SK-N-SH treated with all-trans-retinoic acid at 6 μM for 48 hours (cell line): ENCODE measurements at regions not wholly inside any gene's neighbourhood (a gene's known extent, or its start where the extent isn't known, plus 50 kb on each side); places are given as distances from the start of the nearest gene placed in this dataset.

Experiments used
- ATAC-seq: fragments of 200-7000 bp; cut with Tn5 transposase; 3 replicates; pipeline ENCODE4 v1.9.1; 2020; ENCODE audit warnings: mild to moderate bottlenecking, moderate library complexity
- ARNTL ChIP-seq: fragments of 450-650 bp; formaldehyde crosslinking; IDR thresholded peaks from 2 replicates; pipeline ENCODE4 v1.5.0; 2020; ENCODE audit warnings: low read depth, mild to moderate bottlenecking, moderate library complexity, borderline replicate concordance
- BACH2 ChIP-seq: fragments of 250-450 bp; sonication (Bioruptor Pico); IDR thresholded peaks from 2 replicates; pipeline ENCODE4 v1.9.0; 2021; ENCODE audit warnings: mild to moderate bottlenecking, borderline replicate concordance
- CSDC2 ChIP-seq: fragments of 250-450 bp; sonication (Bioruptor Pico); IDR thresholded peaks from 2 replicates; pipeline ENCODE4 v1.5.0; 2020; ENCODE audit warnings: mild to moderate bottlenecking, moderate library complexity
- ESRRG ChIP-seq: fragments of 250-450 bp; sonication (Bioruptor Pico); IDR thresholded peaks from 2 replicates; pipeline ENCODE4 v1.6.1; 2021; ENCODE audit warnings: mild to moderate bottlenecking
- GLIS3 ChIP-seq: fragments of 250-450 bp; sonication (Bioruptor Pico); IDR thresholded peaks from 2 replicates; pipeline ENCODE4 v1.5.0; 2020; ENCODE audit warnings: mild to moderate bottlenecking, moderate library complexity
- ISL1 ChIP-seq: fragments of 250-450 bp; sonication (Bioruptor Pico); IDR thresholded peaks from 2 replicates; pipeline ENCODE4 v2.1.2; 2022; ENCODE audit warnings: mild to moderate bottlenecking, moderate library complexity
- OSR1 ChIP-seq: fragments of 250-450 bp; sonication (Bioruptor Pico); IDR thresholded peaks from 2 replicates; pipeline ENCODE4 v1.8.0; 2022; ENCODE audit warnings: moderate library complexity, mild to moderate bottlenecking, inconsistent platforms
- PPARA ChIP-seq: fragments of 250-450 bp; sonication (Bioruptor Pico); IDR thresholded peaks from 2 replicates; pipeline ENCODE4 v1.5.0; 2020; ENCODE audit warnings: mild to moderate bottlenecking, borderline replicate concordance
- RARB ChIP-seq: fragments of 250-450 bp; sonication (Bioruptor Pico); IDR thresholded peaks from 2 replicates; pipeline ENCODE4 v1.8.0; 2021; ENCODE audit warnings: mild to moderate bottlenecking, moderate library complexity
- SNAI2 ChIP-seq: fragments of 250-450 bp; sonication (Bioruptor Pico); IDR thresholded peaks from 2 replicates; pipeline ENCODE4 v1.5.0; 2020; ENCODE audit warnings: mild to moderate bottlenecking, moderate library complexity
- TCF4 ChIP-seq: fragments of 250-450 bp; sonication (Bioruptor Pico); IDR thresholded peaks from 2 replicates; pipeline ENCODE4 v1.8.0; 2021; ENCODE audit warnings: mild to moderate bottlenecking, moderate library complexity, borderline replicate concordance
- TSHZ2 ChIP-seq: fragments of 250-450 bp; sonication (Bioruptor Pico); IDR thresholded peaks from 2 replicates; pipeline ENCODE4 v1.5.0; 2020; ENCODE audit warnings: mild to moderate bottlenecking, moderate library complexity
- ZC3H10 ChIP-seq: fragments of 250-450 bp; sonication (Bioruptor Pico); IDR thresholded peaks from 2 replicates; pipeline ENCODE4 v1.5.1; 2021; ENCODE audit warnings: mild to moderate bottlenecking, moderate library complexity
- ZFP3 ChIP-seq: fragments of 250-450 bp; sonication (Bioruptor Pico); IDR thresholded peaks from 2 replicates; pipeline ENCODE4 v1.5.0; 2020; ENCODE audit warnings: mild to moderate bottlenecking, moderate library complexity
- ZNF565 ChIP-seq: fragments of 450-650 bp; formaldehyde crosslinking; conservative IDR thresholded peaks from 2 replicates; pipeline ENCODE4 v1.5.0; 2020; ENCODE audit warnings: low read depth, mild to moderate bottlenecking, moderate library complexity
- ZNF70 ChIP-seq: fragments of 450-650 bp; formaldehyde crosslinking; IDR thresholded peaks from 2 replicates; pipeline ENCODE4 v1.5.0; 2020; ENCODE audit warnings: mild to moderate bottlenecking, moderate library complexity
- ZNF8 ChIP-seq: fragments of 450-650 bp; formaldehyde crosslinking; IDR thresholded peaks from 2 replicates; pipeline ENCODE4 v1.5.0; 2020; ENCODE audit warnings: mild to moderate bottlenecking, moderate library complexity
- TF ChIP-seq, protein P1 (sequence below): fragments of 250-450 bp; sonication (Bioruptor Pico); IDR thresholded peaks from 2 replicates; pipeline ENCODE4 v1.5.1; 2020; ENCODE audit warnings: low read depth, mild to moderate bottlenecking, moderate library complexity
- TF ChIP-seq, protein P2 (sequence below): fragments of 250-450 bp; sonication (Bioruptor Pico); IDR thresholded peaks from 2 replicates; pipeline ENCODE4 v1.8.0; 2020; ENCODE audit warnings: mild to moderate bottlenecking, moderate library complexity, borderline replicate concordance

DNA sequence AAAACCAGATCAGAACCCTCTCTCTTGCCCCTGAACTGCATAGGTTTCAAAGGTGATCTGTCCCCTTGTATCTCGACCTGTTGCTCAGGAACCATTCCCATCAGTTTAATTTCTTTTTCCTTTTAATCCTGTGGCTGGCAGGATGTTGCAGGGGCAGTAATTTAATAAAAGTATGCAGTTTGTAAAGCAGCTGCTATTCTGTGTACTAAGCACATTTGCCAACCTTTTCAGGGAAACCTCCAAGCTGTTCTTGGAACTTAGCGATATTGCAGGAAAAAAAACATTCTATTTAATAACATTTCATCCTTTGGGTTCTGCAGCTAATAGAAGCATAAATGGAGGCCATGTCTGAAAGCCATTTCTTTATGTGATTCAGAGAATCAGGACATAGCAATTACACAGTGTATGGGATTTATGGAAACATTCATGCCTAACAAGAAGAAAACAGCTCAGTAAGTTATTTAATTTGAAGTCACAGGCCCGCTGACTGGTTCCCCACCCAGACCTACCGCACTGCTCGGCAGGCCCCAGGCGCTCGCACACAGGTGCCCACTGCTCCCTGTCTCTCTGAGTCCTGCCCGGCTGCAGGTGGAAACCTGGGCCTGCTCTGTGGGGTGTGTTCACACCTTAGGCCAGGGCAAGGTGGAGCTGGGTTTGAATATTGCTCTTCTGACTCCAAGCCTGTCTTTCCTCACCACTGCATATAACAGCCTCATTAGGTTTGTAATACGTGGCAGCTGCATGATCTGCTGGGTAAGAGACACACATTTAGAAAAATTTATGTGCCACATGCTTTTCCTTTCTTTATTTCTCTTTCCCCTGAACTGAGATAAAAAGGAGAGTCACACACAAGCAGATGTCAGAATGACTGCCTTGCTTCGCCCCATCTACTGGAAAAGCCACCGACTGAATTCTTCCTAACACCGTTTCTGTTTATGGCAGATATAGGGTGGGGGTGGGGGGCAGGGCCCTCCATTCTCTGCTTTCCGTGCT, 119.7 kb downstream of the SLC25A47 start:
- peak; percentile 4; the same call in 1 of the 3 replicates for ATAC-seq
- 0 out of 2 replicates have a peak, but pooled peaks have one; percentile 24 for TF ChIP-seq TSHZ2
- no peak for TF ChIP-seq ZNF70 (CRISPR knock-in tag)
- 0 out of 2 replicates have a peak, but pooled peaks have one; percentile 29 for TF ChIP-seq TCF4

DNA sequence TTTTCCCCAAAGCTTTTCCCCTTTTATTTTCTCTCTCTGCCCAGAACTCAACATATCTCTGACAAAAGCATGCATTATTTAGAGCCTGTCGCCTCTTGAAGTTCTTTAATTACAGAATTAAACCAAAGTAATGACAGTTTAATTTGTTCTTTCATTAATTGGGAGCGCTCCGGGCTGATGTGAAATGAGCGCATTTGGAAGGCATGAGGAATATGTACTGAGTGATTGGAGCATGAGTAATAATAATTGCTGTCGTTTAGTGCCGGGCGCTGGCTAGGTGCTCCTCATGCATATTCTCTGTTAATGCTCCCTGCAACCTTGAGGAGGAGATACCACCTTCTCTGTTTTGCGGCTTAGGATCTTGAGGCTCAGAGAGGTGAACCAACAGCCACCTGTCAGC, 120.5 kb downstream of the SLC25A47 start:
- ATAC-seq: peak; percentile 55
- TF ChIP-seq CSDC2 (no peak), ZNF8 (CRISPR knock-in tag) (no peak), ZC3H10 (CRISPR knock-in tag) (no peak)

DNA sequence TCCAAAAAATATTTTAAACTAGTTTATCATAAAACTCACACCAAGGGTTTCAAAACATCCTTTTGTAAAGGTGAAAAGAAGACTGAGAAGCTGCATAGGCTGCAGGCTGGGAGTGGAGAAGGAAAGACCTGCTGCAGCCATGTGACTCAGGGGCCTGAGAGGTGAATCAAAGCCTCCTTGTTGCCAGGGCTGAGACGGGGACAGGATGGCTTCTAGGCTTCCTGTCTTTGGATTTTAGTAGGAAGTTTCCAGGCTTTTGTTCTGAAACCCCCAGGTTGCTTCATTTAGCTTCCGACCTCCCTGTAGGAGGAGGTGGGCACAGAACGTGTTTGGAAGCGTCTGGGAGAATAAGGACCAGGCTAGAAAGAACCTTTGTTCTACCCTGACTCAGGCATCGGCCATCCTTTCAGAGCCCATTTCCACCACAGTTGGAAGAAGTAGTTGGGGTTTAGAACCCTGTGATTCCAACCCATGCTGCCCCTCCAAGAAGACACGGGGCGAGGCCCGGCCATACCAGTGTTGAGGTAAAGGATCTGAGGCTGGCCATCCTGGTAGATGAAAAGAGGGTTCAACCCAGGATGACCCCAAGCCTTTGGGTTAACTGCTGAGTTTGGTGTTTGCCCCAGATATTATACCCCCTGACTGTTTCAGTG, 122.4 kb downstream of the SLC25A47 start:
- TF ChIP-seq RARB (CRISPR knock-in tag) (no peak), ZFP3 (CRISPR knock-in tag) (no peak), PPARA (CRISPR knock-in tag) (no peak), CSDC2 (no peak), ZNF8 (CRISPR knock-in tag) (no peak), OSR1 (no peak), SNAI2 (CRISPR knock-in tag) (no peak), ARNTL (no peak), ZNF70 (CRISPR knock-in tag) (no peak), ESRRG (CRISPR knock-in tag) (no peak), TSHZ2 (no peak), BACH2 (CRISPR knock-in tag) (no peak), ZC3H10 (CRISPR knock-in tag) (no peak), GLIS3 (CRISPR knock-in tag) (no peak), ZNF565 (no peak), ISL1 (CRISPR knock-in tag) (no peak)
- TF ChIP-seq, protein P1, sequence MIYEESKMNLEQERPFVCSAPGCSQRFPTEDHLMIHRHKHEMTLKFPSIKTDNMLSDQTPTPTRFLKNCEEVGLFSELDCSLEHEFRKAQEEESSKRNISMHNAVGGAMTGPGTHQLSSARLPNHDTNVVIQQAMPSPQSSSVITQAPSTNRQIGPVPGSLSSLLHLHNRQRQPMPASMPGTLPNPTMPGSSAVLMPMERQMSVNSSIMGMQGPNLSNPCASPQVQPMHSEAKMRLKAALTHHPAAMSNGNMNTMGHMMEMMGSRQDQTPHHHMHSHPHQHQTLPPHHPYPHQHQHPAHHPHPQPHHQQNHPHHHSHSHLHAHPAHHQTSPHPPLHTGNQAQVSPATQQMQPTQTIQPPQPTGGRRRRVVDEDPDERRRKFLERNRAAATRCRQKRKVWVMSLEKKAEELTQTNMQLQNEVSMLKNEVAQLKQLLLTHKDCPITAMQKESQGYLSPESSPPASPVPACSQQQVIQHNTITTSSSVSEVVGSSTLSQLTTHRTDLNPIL (CRISPR knock-in tag): no peak
- TF ChIP-seq, protein P2, sequence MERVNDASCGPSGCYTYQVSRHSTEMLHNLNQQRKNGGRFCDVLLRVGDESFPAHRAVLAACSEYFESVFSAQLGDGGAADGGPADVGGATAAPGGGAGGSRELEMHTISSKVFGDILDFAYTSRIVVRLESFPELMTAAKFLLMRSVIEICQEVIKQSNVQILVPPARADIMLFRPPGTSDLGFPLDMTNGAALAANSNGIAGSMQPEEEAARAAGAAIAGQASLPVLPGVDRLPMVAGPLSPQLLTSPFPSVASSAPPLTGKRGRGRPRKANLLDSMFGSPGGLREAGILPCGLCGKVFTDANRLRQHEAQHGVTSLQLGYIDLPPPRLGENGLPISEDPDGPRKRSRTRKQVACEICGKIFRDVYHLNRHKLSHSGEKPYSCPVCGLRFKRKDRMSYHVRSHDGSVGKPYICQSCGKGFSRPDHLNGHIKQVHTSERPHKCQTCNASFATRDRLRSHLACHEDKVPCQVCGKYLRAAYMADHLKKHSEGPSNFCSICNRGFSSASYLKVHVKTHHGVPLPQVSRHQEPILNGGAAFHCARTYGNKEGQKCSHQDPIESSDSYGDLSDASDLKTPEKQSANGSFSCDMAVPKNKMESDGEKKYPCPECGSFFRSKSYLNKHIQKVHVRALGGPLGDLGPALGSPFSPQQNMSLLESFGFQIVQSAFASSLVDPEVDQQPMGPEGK (CRISPR knock-in tag): no peak
- no peak for ATAC-seq
